ENCODE measurements at regions not wholly inside any gene's neighbourhood (a gene's known extent, or its start where the extent isn't known, plus 50 kb on each side); places are given as distances from the start of the nearest gene placed in this dataset.

- no peak for TF ChIP-seq CTCF (IDR thresholded peaks at IDR 0.05)
- Mint-ChIP-seq H3K27ac (no peak overlapping the region), H3K9me3 (no peaks in the 10 kb centered on the region), H3K27me3 (ENCODE audit: low read depth in 2 of 2) (peaks cover 12 to 13% of the 10 kb centered on the region in 2 donors), H3K36me3 (no peaks in the 10 kb centered on the region), H3K4me1 (no peaks in the 10 kb centered on the region), H3K4me3 (no peak overlapping the region)
- Histone ChIP-seq H3K27me3 (ENCODE audit: control insufficient read depth, insufficient read depth, low read length) (no peaks in the 10 kb centered on the region), H3K27ac (ENCODE audit: low read length) (no peak overlapping the region), H3K4me1 (ENCODE audit: control insufficient read depth, insufficient read depth, low read length) (no peaks in the 10 kb centered on the region), H3K4me3 (ENCODE audit: low read length) (no peak overlapping the region), H3K9me3 (ENCODE audit: control insufficient read depth, insufficient read depth, low read length) (no peaks in the 10 kb centered on the region), H3K36me3 (ENCODE audit: control insufficient read depth, insufficient read depth, low read length) (no peaks in the 10 kb centered on the region)
- ATAC-seq: no peak
- no peak for DNase-seq
- intact Hi-C loops (cut with micrococcal nuclease): no loop called here
- WGBS (ENCODE audit: insufficient coverage): 65% methylated on average over 4 of the region's 4 CpGs
Measured at GRCh38 chr11:69568809-69569097, 72.2 kb upstream of the CCND1 start.

- Histone ChIP-seq H3K36me3 (ENCODE audit: control insufficient read depth, insufficient read depth, low read length) (no peaks in the 10 kb centered on the region), H3K4me1 (ENCODE audit: control insufficient read depth, insufficient read depth, low read length) (no peaks in the 10 kb centered on the region), H3K27ac (ENCODE audit: low read length) (no peak overlapping the region), H3K4me3 (ENCODE audit: low read length) (no peak overlapping the region), H3K27me3 (ENCODE audit: control insufficient read depth, insufficient read depth, low read length) (no peaks in the 10 kb centered on the region), H3K9me3 (ENCODE audit: control insufficient read depth, insufficient read depth, low read length) (no peaks in the 10 kb centered on the region)
- WGBS (ENCODE audit: insufficient coverage): 89% methylated on average over 21 of the region's 21 CpGs
- H3K27ac Mint-ChIP-seq: no peak overlapping the region
- H3K9me3 Mint-ChIP-seq: no peaks in the 10 kb centered on the region
- no peak overlapping the region for H3K4me3 Mint-ChIP-seq
- H3K27me3 Mint-ChIP-seq (ENCODE audit: low read depth in 2 of 2): peaks cover 12 to 13% of the 10 kb centered on the region in 2 donors
- no peak for ATAC-seq
- TF ChIP-seq CTCF (IDR thresholded peaks at IDR 0.05): no peak
- DNase-seq: no peak
- intact Hi-C loops (cut with micrococcal nuclease): no loop called here
- H3K36me3 Mint-ChIP-seq: no peaks in the 10 kb centered on the region
- no peaks in the 10 kb centered on the region for H3K4me1 Mint-ChIP-seq
Measured at GRCh38 chr11:69569306-69570200, 71.4 kb upstream of the CCND1 start.

GRCh38 chr11:69572233-69572860 is 68.6 kb upstream of the CCND1 start:
- WGBS (ENCODE audit: insufficient coverage): 92% methylated on average over 11 of the region's 11 CpGs
- no peak for TF ChIP-seq CTCF (IDR thresholded peaks at IDR 0.05)
- no peak overlapping the region for H3K4me3 Mint-ChIP-seq

More at GRCh38 chr11:69572233-69572860, 68.6 kb upstream of the CCND1 start:
- no peaks in the 10 kb centered on the region for H3K36me3 ChIP-seq (ENCODE audit: control insufficient read depth, insufficient read depth, low read length)
- no peaks in the 10 kb centered on the region for H3K4me1 Mint-ChIP-seq
- no peak overlapping the region for H3K4me3 ChIP-seq (ENCODE audit: low read length)
- intact Hi-C loops (cut with micrococcal nuclease): no loop called here
- no peak overlapping the region for H3K27ac Mint-ChIP-seq
- no peak overlapping the region for H3K27ac ChIP-seq (ENCODE audit: low read length)
- H3K4me1 ChIP-seq (ENCODE audit: control insufficient read depth, insufficient read depth, low read length): no peaks in the 10 kb centered on the region
- H3K9me3 ChIP-seq (ENCODE audit: control insufficient read depth, insufficient read depth, low read length): no peaks in the 10 kb centered on the region
- H3K27me3 Mint-ChIP-seq (ENCODE audit: low read depth in 2 of 2): peaks cover 15 to 18% of the 10 kb centered on the region in 2 donors
- DNase-seq (no peak), ATAC-seq (no peak)
- H3K36me3 Mint-ChIP-seq: no peaks in the 10 kb centered on the region
- H3K27me3 ChIP-seq (ENCODE audit: control insufficient read depth, insufficient read depth, low read length): peaks cover 4% of the 10 kb centered on the region
- H3K9me3 Mint-ChIP-seq: no peaks in the 10 kb centered on the region

All from natural killer cell (primary cell).